GM12878 (cell line): ENCODE measurements at regions not wholly inside any gene's neighbourhood (a gene's known extent, or its start where the extent isn't known, plus 50 kb on each side); places are given as distances from the start of the nearest gene placed in this dataset.

Source experiments
- ATAC-seq: fragments of 200-7000 bp; cut with Tn5 transposase; 3 replicates; pipeline ENCODE4 v1.9.1; 2020; ENCODE audit warnings: mild to moderate bottlenecking, moderate library complexity
- BruUV-seq: library from RNA; stranded (reverse); fragments of 400-500 nt; replicated peaks from 2 replicates; lab custom pipeline; 2021; lab: Mats Ljungman, UMichigan
- CTCF ChIA-PET: fragments of 300-600 bp; sonication (Branson Sonifier 250); formaldehyde crosslinking; extraction: SDS; loops from one replicate; lab custom pipeline; 2021; ENCODE audit warnings: inconsistent platforms; lab: Yijun Ruan, JAX
- POLR2A ChIA-PET: fragments of 350-600 bp; formaldehyde crosslinking; extraction: SDS; loops from one replicate; lab custom pipeline; 2021; ENCODE audit warnings: inconsistent platforms; lab: Charles Lee
- RAD21 ChIA-PET: fragments of 300-600 bp; sonication (Branson Sonifier 250); formaldehyde crosslinking; loops from one replicate; lab custom pipeline; 2023; ENCODE audit warnings: antibody characterized with exemption; ENCODE audit not compliant: unreplicated experiment; lab: Charles Lee
- SMC1A ChIA-PET: fragments of 300-600 bp; sonication (Branson Sonifier 250); formaldehyde crosslinking; loops from one replicate; lab custom pipeline; 2023; ENCODE audit not compliant: unreplicated experiment, uncharacterized antibody; lab: Charles Lee
- DNase-seq: peaks from one replicate; pipeline ENCODE4 v3.0.0-alpha.2; 2011; ENCODE audit warnings: low read depth, low spot score
- FAIRE-seq: peaks from 3 replicates; lab custom pipeline; 2011; peaks lifted over from hg19 to GRCh38; lab: Jason Lieb, UNC
- H2AFZ ChIP-seq: 2 replicates; pipeline ENCODE4 v1.6.0; 2011; ENCODE audit warnings: low read depth, low read length, control low read depth; ENCODE audit not compliant: control insufficient read depth
- H3K27ac ChIP-seq: 2 replicates; pipeline ENCODE4 v1.5.1; 2011; ENCODE audit warnings: control low read depth; ENCODE audit not compliant: control insufficient read depth, insufficient read depth
- H3K27me3 ChIP-seq, 2 experiments: replicated peaks in 1 of 2; 2 replicates each; pipeline versions ENCODE4 v1.6.0 to v1.6.1; 2011; ENCODE audit warnings: low read length in 1 of 2; ENCODE audit not compliant: control insufficient read depth in 2 of 2, insufficient read depth in 2 of 2
- H3K36me3 ChIP-seq, 2 experiments: 2 replicates each; pipeline ENCODE4 v1.5.1; 2011; ENCODE audit warnings: low read length in 1 of 2; ENCODE audit not compliant: control insufficient read depth in 2 of 2, insufficient read depth in 2 of 2
- H3K4me1 ChIP-seq: 2 replicates; pipeline ENCODE4 v1.6.1; 2011; ENCODE audit warnings: mild to moderate bottlenecking, low read length, moderate library complexity, mixed read lengths; ENCODE audit not compliant: control insufficient read depth, insufficient read depth
- H3K4me2 ChIP-seq: 2 replicates; pipeline ENCODE4 v1.6.0; 2011; ENCODE audit warnings: control low read depth; ENCODE audit not compliant: control insufficient read depth, insufficient read depth
- H3K4me3 ChIP-seq: fragments of 200-600 bp; sonication (generic); 2 replicates; pipeline ENCODE4 v1.5.1; 2016
- H3K79me2 ChIP-seq: 2 replicates; pipeline ENCODE4 v1.6.0; 2011; ENCODE audit warnings: low read length; ENCODE audit not compliant: control insufficient read depth, insufficient read depth
- H3K9ac ChIP-seq: 2 replicates; pipeline ENCODE4 v1.8.0; 2011; ENCODE audit warnings: low read length, control low read depth, mixed read lengths; ENCODE audit not compliant: control insufficient read depth, insufficient read depth
- H3K9me3 ChIP-seq: replicated peaks from 3 replicates; pipeline ENCODE4 v1.5.1; 2011; ENCODE audit warnings: mild to moderate bottlenecking, low read length; ENCODE audit not compliant: control insufficient read depth, insufficient read depth
- H4K20me1 ChIP-seq: 2 replicates; pipeline ENCODE4 v1.6.0; 2011; ENCODE audit not compliant: control insufficient read depth, insufficient read depth
- CEBPZ ChIP-seq: fragments of 150-350 bp; IDR thresholded peaks from 2 replicates; pipeline ENCODE4 v1.6.1; 2016; ENCODE audit warnings: low read depth, low read length
- MLLT1 ChIP-seq: fragments of 450-650 bp; IDR thresholded peaks from 2 replicates; pipeline ENCODE4 v1.6.1; 2016; ENCODE audit warnings: mild to moderate bottlenecking
- SMAD5 ChIP-seq: IDR thresholded peaks from 2 replicates; pipeline ENCODE4 v1.6.1; 2016; ENCODE audit warnings: antibody characterized with exemption, low read depth
- SPI1 ChIP-seq: IDR thresholded peaks from 2 replicates; pipeline ENCODE4 v1.6.1; 2011; ENCODE audit warnings: low read depth, mild to moderate bottlenecking, low read length, moderate library complexity, borderline replicate concordance; ENCODE audit not compliant: insufficient read depth
- WGBS: methylation state at CpG from one replicate; pipeline ENCODE4 v1.1.6; 2016; ENCODE audit warnings: low lambda C conversion rate; ENCODE audit not compliant: insufficient replicate concordance, insufficient coverage; ENCODE audit errors: missing lambda C conversion rate; 5-methylcytosine and 5-hydroxymethylcytosine counted together
- in situ Hi-C: fragments of 300-500 bp; cut with MboI; formaldehyde crosslinking; loops from 9 replicates; pipeline ENCODE4 v1.14.3; 2018; ENCODE audit warnings: mixed read lengths
- intact Hi-C: fragments of 100-400 bp; cut with micrococcal nuclease; formaldehyde crosslinking; loops from one replicate; pipeline ENCODE4 v1.14.2; 2022; ENCODE audit not compliant: unreplicated experiment

GRCh38 chr6:22444330-22444729 lies 125.0 kb upstream of the HDGFL1 start:
- Histone ChIP-seq H4K20me1 (no peaks in the 10 kb centered on the region), H3K27ac (no peak overlapping the region), H3K9ac (no peak overlapping the region), H3K9me3 (no peaks in the 10 kb centered on the region), H3K4me2 (no peak overlapping the region), H3K36me3 (no peaks in the 10 kb centered on the region), H3K79me2 (no peaks in the 10 kb centered on the region), H3K4me1 (no peaks in the 10 kb centered on the region), H3K4me3 (no peak overlapping the region), H2AFZ (no peak overlapping the region), H3K27me3 (no peaks in the 10 kb centered on the region)
- ATAC-seq (no peak), DNase-seq (no peak), FAIRE-seq (no peak)
- POLR2A ChIA-PET = no interaction called here
- CTCF ChIA-PET = no interaction called here
- TF ChIP-seq MLLT1 (no peak), SMAD5 (no peak), CEBPZ (no peak), SPI1 (no peak)
- 61% methylated on average over 3 of the region's 3 CpGs for WGBS
- in situ Hi-C loops = no loop called here
- SMC1A ChIA-PET = interaction anchor here (1.2 kb wide), 1 partner anchor 11 kb away, joined by 3 read pairs; no protein-coding TSS in a partner anchor
- BruUV-seq = no TSS peak
- RAD21 ChIA-PET = no interaction called here
- intact Hi-C loops = no loop called here
